PC-9 (cell line): ENCODE measurements at regions not wholly inside any gene's neighbourhood (a gene's known extent, or its start where the extent isn't known, plus 50 kb on each side); places are given as distances from the start of the nearest gene placed in this dataset.

ENCODE experiments used
- BruUV-seq: library from RNA; stranded (reverse); fragments of 400-500 nt; replicated peaks from 2 replicates; lab custom pipeline; 2021; lab: Mats Ljungman, UMichigan
- CTCF ChIA-PET: fragments of 300-600 bp; sonication (Branson Sonifier 250); formaldehyde crosslinking; loops from one replicate; lab custom pipeline; 2022; ENCODE audit warnings: antibody characterized with exemption; lab: Charles Lee
- POLR2A ChIA-PET: fragments of 300-600 bp; sonication (Branson Sonifier 250); formaldehyde crosslinking; loops from one replicate; lab custom pipeline; 2022; ENCODE audit warnings: antibody characterized with exemption; ENCODE audit not compliant: unreplicated experiment; lab: Charles Lee
- DNase-seq, 2 experiments: peaks; one replicate each; pipeline versions ENCODE4 v3.0.0 to v3.0.0-alpha.2; 2015 to 2022; ENCODE audit warnings: mixed read lengths in 1 of 2
- H2AFZ ChIP-seq: fragments of 200-600 bp; sonication (generic); 2 replicates; pipeline ENCODE4 v1.8.1; 2017; ENCODE audit warnings: antibody characterized with exemption
- H3F3A ChIP-seq: fragments of 200-600 bp; sonication (generic); 2 replicates; pipeline ENCODE4 v1.8.1; 2017; ENCODE audit warnings: antibody characterized with exemption, mild to moderate bottlenecking, low read depth; ENCODE audit not compliant: insufficient read depth
- H3K27ac ChIP-seq: fragments of 200-600 bp; sonication (generic); 2 replicates; pipeline ENCODE4 v1.6.1; 2016; ENCODE audit warnings: mixed run types
- H3K27me3 ChIP-seq: fragments of 200-600 bp; sonication (generic); 2 replicates; pipeline ENCODE4 v1.6.1; 2016; ENCODE audit warnings: low read depth, mixed run types; ENCODE audit not compliant: insufficient read depth
- H3K36me3 ChIP-seq: fragments of 200-600 bp; sonication (generic); 2 replicates; pipeline ENCODE4 v1.6.1; 2016; ENCODE audit warnings: low read depth, mixed run types
- H3K4me1 ChIP-seq: fragments of 200-600 bp; sonication (generic); replicated peaks from 2 replicates; pipeline ENCODE4 v1.6.1; 2016; ENCODE audit warnings: mixed run types; ENCODE audit not compliant: insufficient read depth
- H3K4me2 ChIP-seq: fragments of 200-600 bp; sonication (generic); 2 replicates; pipeline ENCODE4 v1.6.1; 2017; ENCODE audit warnings: mixed run types
- H3K4me3 ChIP-seq: fragments of 200-600 bp; sonication (generic); 2 replicates; pipeline ENCODE4 v1.6.1; 2016; ENCODE audit warnings: mixed run types
- H3K79me2 ChIP-seq: fragments of 200-600 bp; sonication (generic); 2 replicates; pipeline ENCODE4 v1.6.1; 2017; ENCODE audit warnings: low read depth, mixed run types
- H3K9me2 ChIP-seq: fragments of 200-600 bp; sonication (generic); 2 replicates; pipeline ENCODE4 v1.8.1; 2017; ENCODE audit warnings: mild to moderate bottlenecking; ENCODE audit not compliant: insufficient read depth
- H3K9me3 ChIP-seq: fragments of 200-600 bp; sonication (generic); 2 replicates; pipeline ENCODE4 v1.8.1; 2016; ENCODE audit warnings: low read depth; ENCODE audit not compliant: insufficient read depth
- H4K20me1 ChIP-seq: fragments of 200-600 bp; sonication (generic); 2 replicates; pipeline ENCODE4 v1.8.1; 2017; ENCODE audit not compliant: insufficient read depth
- CTCF ChIP-seq: fragments of 200-600 bp; sonication (generic); conservative IDR thresholded peaks from 2 replicates; pipeline ENCODE4 v1.6.1; 2017; ENCODE audit warnings: mixed run types, antibody characterized with exemption, mild to moderate bottlenecking, moderate library complexity
- EZH2 ChIP-seq: fragments of 200-600 bp; sonication (generic); IDR thresholded peaks from 2 replicates; pipeline ENCODE4 v1.8.0; 2017; ENCODE audit warnings: antibody characterized with exemption, low read depth
- intact Hi-C: fragments of 100-400 bp; cut with micrococcal nuclease; formaldehyde crosslinking; loops from one replicate; pipeline ENCODE4 v1.10.0; 2022; ENCODE audit not compliant: unreplicated experiment

GRCh38 chr15:96119734-96120133, 210.8 kb upstream of the NR2F2 start:
- Histone ChIP-seq H3F3A (no peaks in the 10 kb centered on the region), H4K20me1 (no peaks in the 10 kb centered on the region), H2AFZ (no peak overlapping the region), H3K4me2 (no peak overlapping the region), H3K9me3 (no peaks in the 10 kb centered on the region), H3K79me2 (no peaks in the 10 kb centered on the region), H3K4me3 (no peak overlapping the region), H3K27me3 (no peaks in the 10 kb centered on the region), H3K4me1 (peaks cover 9% of the 10 kb centered on the region), H3K9me2 (no peaks in the 10 kb centered on the region), H3K27ac (no peak overlapping the region), H3K36me3 (no peaks in the 10 kb centered on the region)
- POLR2A ChIA-PET: no interaction called here
- intact Hi-C loops: loop anchor here (5.0 kb wide), 1 partner anchor 208 kb away; no protein-coding TSS in a partner anchor
- peak in 1 of 2 experiments; percentile 8 for DNase-seq
- BruUV-seq: no TSS peak
- TF ChIP-seq CTCF: no peak
- no peak for TF ChIP-seq EZH2
- CTCF ChIA-PET: no interaction called here

- intact Hi-C loops: no loop called here
- TF ChIP-seq EZH2 (no peak), CTCF (no peak)
- H3K27me3 ChIP-seq: no peaks in the 10 kb centered on the region
- no peak for DNase-seq
- ChIA-PET CTCF (no interaction called here), POLR2A (no interaction called here)
- H3K27ac ChIP-seq: no peak overlapping the region
- no peaks in the 10 kb centered on the region for H3K9me3 ChIP-seq
- no peak overlapping the region for H3K4me3 ChIP-seq
- no TSS peak for BruUV-seq
- H4K20me1 ChIP-seq: no peaks in the 10 kb centered on the region
- no peaks in the 10 kb centered on the region for H3K36me3 ChIP-seq
- no peaks in the 10 kb centered on the region for H3K79me2 ChIP-seq
- no peaks in the 10 kb centered on the region for H3K9me2 ChIP-seq
- H3F3A ChIP-seq: no peaks in the 10 kb centered on the region
- no peak overlapping the region for H3K4me2 ChIP-seq
- H2AFZ ChIP-seq: no peak overlapping the region
- peaks cover under 1% of the 10 kb centered on the region; the same call in 1 of the 2 replicates for H3K4me1 ChIP-seq
These were observed 209.2 kb upstream of the NR2F2 start for GRCh38 chr15:96121086-96121920.

- Histone ChIP-seq H2AFZ (no peak overlapping the region), H3K9me2 (no peaks in the 10 kb centered on the region), H3K4me1 (no peaks in the 10 kb centered on the region; the same call in 1 of the 2 replicates), H3K4me3 (no peak overlapping the region), H3K9me3 (no peaks in the 10 kb centered on the region), H3K36me3 (no peaks in the 10 kb centered on the region), H3K4me2 (no peak overlapping the region), H3K27me3 (no peaks in the 10 kb centered on the region), H3K27ac (no peak overlapping the region), H4K20me1 (no peaks in the 10 kb centered on the region), H3K79me2 (no peaks in the 10 kb centered on the region), H3F3A (no peaks in the 10 kb centered on the region)
- BruUV-seq: no TSS peak
- no peak for TF ChIP-seq CTCF
- no peak for TF ChIP-seq EZH2
- ChIA-PET POLR2A (no interaction called here), CTCF (no interaction called here)
- intact Hi-C loops: no loop called here
- peak; percentile 5 to 66 for DNase-seq
These were observed 208.1 kb upstream of the NR2F2 start for GRCh38 chr15:96122077-96123027.
